ENCODE measurements at regions not wholly inside any gene's neighbourhood (a gene's known extent, or its start where the extent isn't known, plus 50 kb on each side); places are given as distances from the start of the nearest gene placed in this dataset.

GRCh38 chr3:159789742-159790635, 198.6 kb upstream of the IL12A start:
- H3K36me3 ChIP-seq (ENCODE audit: control insufficient read depth, insufficient read depth, low read length) = no peaks in the 10 kb centered on the region
- no peaks in the 10 kb centered on the region for H3K36me3 Mint-ChIP-seq
- no peak overlapping the region for H3K27ac Mint-ChIP-seq
- WGBS (ENCODE audit: insufficient coverage) = 86% methylated on average over 10 of the region's 10 CpGs
- ATAC-seq (no peak), DNase-seq (no peak)
- no peaks in the 10 kb centered on the region for H3K9me3 Mint-ChIP-seq
- H3K27me3 Mint-ChIP-seq (ENCODE audit: low read depth in 2 of 2) = peaks cover 0 to 4% of the 10 kb centered on the region in 2 donors
- H3K4me1 ChIP-seq (ENCODE audit: control insufficient read depth, insufficient read depth, low read length) = no peaks in the 10 kb centered on the region
- TF ChIP-seq, protein P1, sequence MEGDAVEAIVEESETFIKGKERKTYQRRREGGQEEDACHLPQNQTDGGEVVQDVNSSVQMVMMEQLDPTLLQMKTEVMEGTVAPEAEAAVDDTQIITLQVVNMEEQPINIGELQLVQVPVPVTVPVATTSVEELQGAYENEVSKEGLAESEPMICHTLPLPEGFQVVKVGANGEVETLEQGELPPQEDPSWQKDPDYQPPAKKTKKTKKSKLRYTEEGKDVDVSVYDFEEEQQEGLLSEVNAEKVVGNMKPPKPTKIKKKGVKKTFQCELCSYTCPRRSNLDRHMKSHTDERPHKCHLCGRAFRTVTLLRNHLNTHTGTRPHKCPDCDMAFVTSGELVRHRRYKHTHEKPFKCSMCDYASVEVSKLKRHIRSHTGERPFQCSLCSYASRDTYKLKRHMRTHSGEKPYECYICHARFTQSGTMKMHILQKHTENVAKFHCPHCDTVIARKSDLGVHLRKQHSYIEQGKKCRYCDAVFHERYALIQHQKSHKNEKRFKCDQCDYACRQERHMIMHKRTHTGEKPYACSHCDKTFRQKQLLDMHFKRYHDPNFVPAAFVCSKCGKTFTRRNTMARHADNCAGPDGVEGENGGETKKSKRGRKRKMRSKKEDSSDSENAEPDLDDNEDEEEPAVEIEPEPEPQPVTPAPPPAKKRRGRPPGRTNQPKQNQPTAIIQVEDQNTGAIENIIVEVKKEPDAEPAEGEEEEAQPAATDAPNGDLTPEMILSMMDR (IDR thresholded peaks at IDR 0.05) = no peak
- H3K4me3 Mint-ChIP-seq = no peak overlapping the region
- H3K4me1 Mint-ChIP-seq = no peaks in the 10 kb centered on the region
- H3K4me3 ChIP-seq (ENCODE audit: low read length) = no peak overlapping the region
- no peak overlapping the region for H3K27ac ChIP-seq (ENCODE audit: low read length)
- intact Hi-C loops (cut with micrococcal nuclease) = no loop called here
- no peaks in the 10 kb centered on the region for H3K9me3 ChIP-seq (ENCODE audit: control insufficient read depth, insufficient read depth, low read length)
- H3K27me3 ChIP-seq (ENCODE audit: control insufficient read depth, insufficient read depth, low read length) = no peaks in the 10 kb centered on the region

GRCh38 chr3:159791336-159791735, 197.3 kb upstream of the IL12A start:
- Histone ChIP-seq H3K4me3 (ENCODE audit: low read length) (no peak overlapping the region), H3K27me3 (ENCODE audit: control insufficient read depth, insufficient read depth, low read length) (no peaks in the 10 kb centered on the region), H3K36me3 (ENCODE audit: control insufficient read depth, insufficient read depth, low read length) (no peaks in the 10 kb centered on the region), H3K4me1 (ENCODE audit: control insufficient read depth, insufficient read depth, low read length) (no peaks in the 10 kb centered on the region), H3K27ac (ENCODE audit: low read length) (no peak overlapping the region), H3K9me3 (ENCODE audit: control insufficient read depth, insufficient read depth, low read length) (no peaks in the 10 kb centered on the region)
- TF ChIP-seq, protein P1 (IDR thresholded peaks at IDR 0.05) = no peak
- Mint-ChIP-seq H3K27me3 (ENCODE audit: low read depth in 2 of 2) (peaks cover 0 to 4% of the 10 kb centered on the region in 2 donors), H3K4me1 (no peaks in the 10 kb centered on the region), H3K4me3 (no peak overlapping the region), H3K27ac (no peak overlapping the region), H3K9me3 (no peaks in the 10 kb centered on the region), H3K36me3 (no peaks in the 10 kb centered on the region)
- WGBS (ENCODE audit: insufficient coverage) = 77% methylated on average over 3 of the region's 4 CpGs
- ATAC-seq (no peak), DNase-seq (no peak)
- intact Hi-C loops (cut with micrococcal nuclease) = no loop called here

DNA sequence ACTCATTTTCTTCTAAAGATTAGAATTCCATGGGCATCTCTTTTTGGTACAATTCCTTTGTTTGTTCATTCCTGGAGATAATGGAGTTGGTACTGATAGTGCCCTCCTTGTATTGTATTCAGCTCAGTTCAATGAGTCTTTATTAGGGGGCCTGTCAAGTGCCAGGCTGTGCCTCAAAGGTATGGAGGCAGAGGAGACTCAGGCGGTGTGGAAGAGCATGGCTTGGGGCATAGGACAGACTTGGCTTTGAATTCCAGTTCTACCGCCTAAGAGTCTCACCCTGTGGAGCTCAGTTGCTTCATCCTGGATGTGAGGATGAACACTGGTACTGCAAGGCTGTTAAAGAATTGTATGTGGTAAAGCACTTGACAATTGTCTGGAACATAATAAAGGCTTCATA, 196.6 kb upstream of the IL12A start:
- Mint-ChIP-seq H3K4me1 (no peaks in the 10 kb centered on the region), H3K36me3 (no peaks in the 10 kb centered on the region), H3K27ac (no peak overlapping the region), H3K27me3 (ENCODE audit: low read depth in 2 of 2) (peaks cover 0 to 4% of the 10 kb centered on the region in 2 donors), H3K4me3 (no peak overlapping the region), H3K9me3 (no peaks in the 10 kb centered on the region)
- Histone ChIP-seq H3K9me3 (ENCODE audit: control insufficient read depth, insufficient read depth, low read length) (no peaks in the 10 kb centered on the region), H3K4me3 (ENCODE audit: low read length) (no peak overlapping the region), H3K27me3 (ENCODE audit: control insufficient read depth, insufficient read depth, low read length) (no peaks in the 10 kb centered on the region), H3K36me3 (ENCODE audit: control insufficient read depth, insufficient read depth, low read length) (no peaks in the 10 kb centered on the region), H3K27ac (ENCODE audit: low read length) (no peak overlapping the region), H3K4me1 (ENCODE audit: control insufficient read depth, insufficient read depth, low read length) (no peaks in the 10 kb centered on the region)
- TF ChIP-seq, protein P1 (IDR thresholded peaks at IDR 0.05) = no peak
- ATAC-seq (no peak), DNase-seq (no peak)
- intact Hi-C loops (cut with micrococcal nuclease) = no loop called here
- 94% methylated on average over 2 of the region's 2 CpGs for WGBS (ENCODE audit: insufficient coverage)

GRCh38 chr3:159795042-159795441, 193.6 kb upstream of the IL12A start:
- Mint-ChIP-seq H3K4me1 (no peaks in the 10 kb centered on the region), H3K27me3 (ENCODE audit: low read depth in 2 of 2) (peaks cover 0 to 2% of the 10 kb centered on the region in 2 donors), H3K4me3 (no peak overlapping the region), H3K36me3 (no peaks in the 10 kb centered on the region), H3K9me3 (no peaks in the 10 kb centered on the region), H3K27ac (no peak overlapping the region)
- no peak overlapping the region for H3K4me3 ChIP-seq (ENCODE audit: low read length)
- TF ChIP-seq, protein P1 (IDR thresholded peaks at IDR 0.05) = no peak
- no peak for DNase-seq
- H3K9me3 ChIP-seq (ENCODE audit: control insufficient read depth, insufficient read depth, low read length) = no peaks in the 10 kb centered on the region
- intact Hi-C loops (cut with micrococcal nuclease) = no loop called here
- H3K27ac ChIP-seq (ENCODE audit: low read length) = no peak overlapping the region
- H3K27me3 ChIP-seq (ENCODE audit: control insufficient read depth, insufficient read depth, low read length) = no peaks in the 10 kb centered on the region
- WGBS (ENCODE audit: insufficient coverage) = 85% methylated on average over 4 of the region's 5 CpGs
- H3K4me1 ChIP-seq (ENCODE audit: control insufficient read depth, insufficient read depth, low read length) = no peaks in the 10 kb centered on the region
- no peaks in the 10 kb centered on the region for H3K36me3 ChIP-seq (ENCODE audit: control insufficient read depth, insufficient read depth, low read length)
- no peak for ATAC-seq

All from natural killer cell (primary cell).